ENCODE measurements at regions not wholly inside any gene's neighbourhood (a gene's known extent, or its start where the extent isn't known, plus 50 kb on each side); places are given as distances from the start of the nearest gene placed in this dataset.
A peak's percentile ranks its signal among the peaks of the same experiment; 100 is the strongest.
"Not testable (repeated sequence)": the region's sequence is repeated elsewhere in the genome, so short reads cannot be mapped to it uniquely, and the experiment has no call there.

GRCh38 chr10:52578871-52579405 lies 193.6 kb downstream of the MBL2 start:
- CTCF ChIA-PET = no interaction called here
- TF ChIP-seq, protein P1, sequence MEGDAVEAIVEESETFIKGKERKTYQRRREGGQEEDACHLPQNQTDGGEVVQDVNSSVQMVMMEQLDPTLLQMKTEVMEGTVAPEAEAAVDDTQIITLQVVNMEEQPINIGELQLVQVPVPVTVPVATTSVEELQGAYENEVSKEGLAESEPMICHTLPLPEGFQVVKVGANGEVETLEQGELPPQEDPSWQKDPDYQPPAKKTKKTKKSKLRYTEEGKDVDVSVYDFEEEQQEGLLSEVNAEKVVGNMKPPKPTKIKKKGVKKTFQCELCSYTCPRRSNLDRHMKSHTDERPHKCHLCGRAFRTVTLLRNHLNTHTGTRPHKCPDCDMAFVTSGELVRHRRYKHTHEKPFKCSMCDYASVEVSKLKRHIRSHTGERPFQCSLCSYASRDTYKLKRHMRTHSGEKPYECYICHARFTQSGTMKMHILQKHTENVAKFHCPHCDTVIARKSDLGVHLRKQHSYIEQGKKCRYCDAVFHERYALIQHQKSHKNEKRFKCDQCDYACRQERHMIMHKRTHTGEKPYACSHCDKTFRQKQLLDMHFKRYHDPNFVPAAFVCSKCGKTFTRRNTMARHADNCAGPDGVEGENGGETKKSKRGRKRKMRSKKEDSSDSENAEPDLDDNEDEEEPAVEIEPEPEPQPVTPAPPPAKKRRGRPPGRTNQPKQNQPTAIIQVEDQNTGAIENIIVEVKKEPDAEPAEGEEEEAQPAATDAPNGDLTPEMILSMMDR (IDR thresholded peaks at IDR 0.05; ENCODE audit: insufficient read depth, low read depth, low read length) = no peak

DNA sequence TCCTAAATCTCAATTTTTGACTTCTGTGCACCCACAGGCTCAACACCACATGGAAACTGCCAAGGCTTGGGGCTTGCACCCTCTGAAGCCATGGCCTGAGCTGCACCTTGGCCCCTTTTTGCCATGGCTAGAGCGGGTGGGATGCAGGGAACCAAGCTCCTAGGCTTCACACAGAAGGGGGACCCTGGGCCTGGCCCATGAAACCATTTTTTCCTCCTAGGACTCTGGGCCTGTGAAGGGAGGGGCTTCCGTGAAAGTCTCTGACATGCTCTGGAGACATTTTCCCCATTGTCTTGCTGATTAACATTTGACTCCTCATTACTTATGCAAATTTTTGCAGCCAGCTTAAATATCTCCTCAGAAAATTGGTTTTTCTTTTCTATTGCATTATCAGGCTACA lies 190.9 kb downstream of the MBL2 start:
- POLR2A ChIA-PET; H3K36me3 ChIP-seq (ENCODE audit: control insufficient read depth, insufficient read depth, low read length); H3K27me3 ChIP-seq (ENCODE audit: control insufficient read depth, insufficient read depth, low read length); H3K4me3 ChIP-seq (ENCODE audit: low read depth, low read length); DNase-seq (ENCODE audit: low read depth): not testable (repeated sequence)
- CTCF ChIA-PET = interaction anchor here (0.9 to 1.9 kb wide), 5 partner anchors 11 to 166 kb away, joined by 3 to 7 read pairs (median 5); no protein-coding TSS in a partner anchor

More at GRCh38 chr10:52578871-52579405, 193.6 kb downstream of the MBL2 start:
- no peaks in the 10 kb centered on the region for H3K27me3 ChIP-seq (ENCODE audit: control insufficient read depth, insufficient read depth, low read length)
- no peaks in the 10 kb centered on the region for H3K36me3 ChIP-seq (ENCODE audit: control insufficient read depth, insufficient read depth, low read length)
- H3K4me3 ChIP-seq (ENCODE audit: low read depth, low read length) = no peak overlapping the region
- POLR2A ChIA-PET = no interaction called here
- no peak for DNase-seq (ENCODE audit: low read depth)

- Histone ChIP-seq H3K27me3 (ENCODE audit: control insufficient read depth, insufficient read depth, low read length) (no peaks in the 10 kb centered on the region), H3K4me3 (ENCODE audit: low read depth, low read length) (no peak overlapping the region), H3K36me3 (ENCODE audit: control insufficient read depth, insufficient read depth, low read length) (no peaks in the 10 kb centered on the region)
- ChIA-PET CTCF (interaction anchor here (0.6 kb wide), 1 partner anchor 12 kb away, joined by 3 read pairs; no protein-coding TSS in a partner anchor), POLR2A (no interaction called here)
- TF ChIP-seq, protein P1 (IDR thresholded peaks at IDR 0.05; ENCODE audit: insufficient read depth, low read depth, low read length) = no peak
- no peak for DNase-seq (ENCODE audit: low read depth)
Observed at GRCh38 chr10:52583336-52583735, 189.2 kb downstream of the MBL2 start.

DNA sequence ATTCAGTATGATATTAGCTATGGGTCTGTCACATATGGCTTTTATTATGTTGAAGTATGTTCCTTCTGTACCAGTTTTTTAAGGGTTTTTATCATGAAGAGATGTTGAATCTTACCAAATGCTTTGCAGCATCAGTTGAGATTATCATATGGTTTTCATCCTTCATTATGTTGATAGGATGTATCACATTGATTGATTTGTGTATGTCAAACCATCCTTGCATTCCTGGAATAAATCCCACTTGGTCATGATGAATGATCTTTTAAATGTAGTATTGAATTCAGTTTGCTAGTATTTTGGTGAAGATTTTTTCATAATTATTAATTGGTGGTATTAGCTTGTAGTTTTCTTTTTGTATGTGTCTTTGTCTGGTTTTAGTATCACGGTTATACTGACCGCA lies 185.9 kb downstream of the MBL2 start:
- POLR2A ChIA-PET = no interaction called here
- Histone ChIP-seq H3K27me3 (ENCODE audit: control insufficient read depth, insufficient read depth, low read length) (no peaks in the 10 kb centered on the region), H3K4me3 (ENCODE audit: low read depth, low read length) (no peak overlapping the region), H3K36me3 (ENCODE audit: control insufficient read depth, insufficient read depth, low read length) (no peaks in the 10 kb centered on the region)
- CTCF ChIA-PET = no interaction called here
- DNase-seq (ENCODE audit: low read depth) = no peak
- TF ChIP-seq, protein P1 (IDR thresholded peaks at IDR 0.05; ENCODE audit: insufficient read depth, low read depth, low read length) = no peak

DNA sequence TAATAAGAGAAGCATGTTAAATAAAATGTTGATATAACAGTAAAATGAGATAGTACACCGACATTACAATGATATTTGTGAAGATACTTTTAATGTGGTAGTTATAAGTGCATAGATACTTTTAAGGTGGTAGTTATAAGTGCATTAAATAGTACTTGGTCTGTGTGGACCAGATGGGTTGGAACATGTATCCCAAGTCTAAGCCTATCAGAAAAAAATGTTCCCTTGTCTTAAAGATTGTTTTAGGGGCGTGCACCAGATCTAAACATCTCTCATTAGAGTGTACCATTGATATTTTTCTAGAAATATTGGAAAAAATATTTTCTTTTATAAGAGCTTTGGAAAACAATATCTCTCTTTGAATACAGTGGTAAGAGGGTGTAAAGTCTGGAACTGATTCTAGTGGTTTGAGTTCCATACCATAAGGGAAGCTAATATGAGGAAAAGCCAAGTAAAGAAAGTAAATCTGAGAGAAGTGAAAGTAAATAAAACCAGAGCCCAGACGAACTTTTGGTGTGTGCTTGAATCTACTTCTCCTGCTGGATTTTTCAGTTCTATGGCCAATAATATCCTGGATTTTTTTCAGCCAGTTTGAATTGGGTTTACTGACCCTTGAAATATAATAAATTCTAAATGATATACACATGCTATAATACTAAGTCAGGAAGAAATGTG lies 175.3 kb downstream of the MBL2 start:
- CTCF ChIA-PET = interaction anchor here (1.2 to 1.8 kb wide), 3 partner anchors 13 to 21 kb away, joined by 3 to 4 read pairs (median 3); no protein-coding TSS in a partner anchor
- no peak for DNase-seq (ENCODE audit: low read depth)
- POLR2A ChIA-PET = no interaction called here
- Histone ChIP-seq H3K36me3 (ENCODE audit: control insufficient read depth, insufficient read depth, low read length) (no peaks in the 10 kb centered on the region), H3K27me3 (ENCODE audit: control insufficient read depth, insufficient read depth, low read length) (no peaks in the 10 kb centered on the region), H3K4me3 (ENCODE audit: low read depth, low read length) (peak overlapping the region; percentile 12; the same call in 1 of the 2 replicates)
- TF ChIP-seq, protein P1 (IDR thresholded peaks at IDR 0.05; ENCODE audit: insufficient read depth, low read depth, low read length) = no peak
